Nephron progenitor cell (in vitro differentiated cells): ENCODE measurements at regions not wholly inside any gene's neighbourhood (a gene's known extent, or its start where the extent isn't known, plus 50 kb on each side); places are given as distances from the start of the nearest gene placed in this dataset.
"Not testable (repeated sequence)": the region's sequence is repeated elsewhere in the genome, so short reads cannot be mapped to it uniquely, and the experiment has no call there.

ENCODE experiments used
- DNase-seq: peaks from one replicate; pipeline ENCODE4 v3.0.0; 2021
- H3K27ac Mint-ChIP-seq: 2 replicates; pipeline ENCODE4 v1.8.0; 2021; ENCODE audit warnings: mild to moderate bottlenecking, moderate library complexity, mixed read lengths
- H3K27me3 Mint-ChIP-seq: 2 replicates; pipeline ENCODE4 v1.8.0; 2021; ENCODE audit warnings: mild to moderate bottlenecking, low read depth, mixed read lengths; ENCODE audit not compliant: poor library complexity
- H3K36me3 Mint-ChIP-seq: 2 replicates; pipeline ENCODE4 v1.8.0; 2021; ENCODE audit warnings: low read depth, mixed read lengths
- H3K4me1 Mint-ChIP-seq: 2 replicates; pipeline ENCODE4 v1.8.0; 2021; ENCODE audit warnings: mixed read lengths
- H3K4me3 Mint-ChIP-seq: 2 replicates; pipeline ENCODE4 v1.8.0; 2021; ENCODE audit warnings: mild to moderate bottlenecking, moderate library complexity, mixed read lengths
- H3K9me3 Mint-ChIP-seq: 2 replicates; pipeline ENCODE4 v1.8.0; 2021; ENCODE audit warnings: mild to moderate bottlenecking, moderate library complexity, mixed read lengths
- TF ChIP-seq, protein P1 (sequence below): fragments of 200-600 bp; sonication (generic); IDR thresholded peaks from 2 replicates; pipeline ENCODE4 v1.5.0; 2021; ENCODE audit warnings: antibody characterized with exemption

DNA sequence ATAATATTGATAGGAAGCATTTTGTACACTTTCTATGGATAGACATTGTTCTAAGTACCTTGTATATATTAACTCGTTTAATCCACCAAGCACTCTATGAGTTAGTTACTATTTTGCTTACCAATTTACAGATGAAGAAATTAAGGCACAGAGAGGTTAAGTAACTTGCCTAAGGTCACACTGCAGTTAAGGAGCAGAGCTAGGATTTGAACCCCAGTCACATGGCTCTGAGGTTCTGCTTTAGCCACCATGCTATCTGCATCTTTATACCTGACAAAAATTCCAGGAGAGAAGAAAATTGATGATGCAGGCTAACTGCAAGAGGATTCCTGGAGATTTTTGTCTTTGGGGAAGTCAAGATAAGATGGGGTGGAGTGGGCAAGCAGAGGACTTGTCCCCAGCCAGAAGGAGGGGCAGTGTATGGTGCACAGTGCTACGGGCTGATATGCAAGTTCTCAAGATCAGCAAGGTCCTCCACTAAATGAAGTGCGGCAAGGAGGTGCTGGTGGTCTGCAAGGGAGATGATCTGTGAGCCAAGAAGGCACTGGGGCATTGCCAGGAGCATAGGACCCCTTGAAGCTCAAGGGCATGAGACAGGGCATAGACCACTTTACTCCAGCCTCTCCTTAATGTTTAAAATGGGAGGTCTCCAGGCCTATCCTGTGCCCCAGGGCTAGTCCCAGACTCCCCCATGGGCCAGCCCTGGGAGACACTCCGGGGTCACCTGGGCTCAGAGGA is 430.6 kb downstream of the RPS24 start:
- H3K9me3 Mint-ChIP-seq: peaks cover 12% of the 10 kb centered on the region
- TF ChIP-seq, protein P1, sequence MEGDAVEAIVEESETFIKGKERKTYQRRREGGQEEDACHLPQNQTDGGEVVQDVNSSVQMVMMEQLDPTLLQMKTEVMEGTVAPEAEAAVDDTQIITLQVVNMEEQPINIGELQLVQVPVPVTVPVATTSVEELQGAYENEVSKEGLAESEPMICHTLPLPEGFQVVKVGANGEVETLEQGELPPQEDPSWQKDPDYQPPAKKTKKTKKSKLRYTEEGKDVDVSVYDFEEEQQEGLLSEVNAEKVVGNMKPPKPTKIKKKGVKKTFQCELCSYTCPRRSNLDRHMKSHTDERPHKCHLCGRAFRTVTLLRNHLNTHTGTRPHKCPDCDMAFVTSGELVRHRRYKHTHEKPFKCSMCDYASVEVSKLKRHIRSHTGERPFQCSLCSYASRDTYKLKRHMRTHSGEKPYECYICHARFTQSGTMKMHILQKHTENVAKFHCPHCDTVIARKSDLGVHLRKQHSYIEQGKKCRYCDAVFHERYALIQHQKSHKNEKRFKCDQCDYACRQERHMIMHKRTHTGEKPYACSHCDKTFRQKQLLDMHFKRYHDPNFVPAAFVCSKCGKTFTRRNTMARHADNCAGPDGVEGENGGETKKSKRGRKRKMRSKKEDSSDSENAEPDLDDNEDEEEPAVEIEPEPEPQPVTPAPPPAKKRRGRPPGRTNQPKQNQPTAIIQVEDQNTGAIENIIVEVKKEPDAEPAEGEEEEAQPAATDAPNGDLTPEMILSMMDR: no peak
- no peak overlapping the region for H3K4me3 Mint-ChIP-seq
- peaks cover 5% of the 10 kb centered on the region for H3K36me3 Mint-ChIP-seq
- H3K27me3 Mint-ChIP-seq: peaks cover 6% of the 10 kb centered on the region
- peaks cover 73% of the 10 kb centered on the region for H3K4me1 Mint-ChIP-seq
- no peak for DNase-seq
- H3K27ac Mint-ChIP-seq: peak overlapping the region; percentile 94

DNA sequence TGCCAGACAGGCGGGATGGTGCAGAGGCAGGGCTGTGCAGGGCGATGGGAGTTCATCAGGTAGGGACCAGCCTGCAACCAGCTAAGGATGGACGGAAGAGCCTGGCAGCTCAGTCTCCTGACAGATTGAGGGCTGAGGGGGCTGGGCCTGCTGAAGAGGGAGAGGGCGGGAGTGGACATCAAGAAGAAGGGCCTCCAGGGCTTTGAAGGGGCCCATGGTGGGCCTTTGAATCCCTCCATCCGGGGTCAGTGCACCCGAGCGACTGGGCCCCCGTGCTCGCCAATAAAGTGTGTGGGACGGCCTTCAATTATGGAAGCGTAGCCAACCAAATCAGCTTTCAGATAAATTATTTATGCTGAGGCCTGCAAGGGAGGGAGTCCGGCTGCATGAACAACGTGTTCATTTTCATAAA is 431.2 kb downstream of the RPS24 start:
- Mint-ChIP-seq H3K27ac (peak overlapping the region; percentile 94), H3K4me1 (peaks cover 70% of the 10 kb centered on the region), H3K4me3 (no peak overlapping the region), H3K27me3 (peaks cover 6% of the 10 kb centered on the region), H3K9me3 (peaks cover 17% of the 10 kb centered on the region), H3K36me3 (peaks cover 9% of the 10 kb centered on the region)
- peak; percentile 37 for DNase-seq
- TF ChIP-seq, protein P1: no peak

- peaks cover 2% of the 10 kb centered on the region for H3K27me3 Mint-ChIP-seq
- H3K9me3 Mint-ChIP-seq: peaks cover 22% of the 10 kb centered on the region
- H3K4me1 Mint-ChIP-seq: peaks cover 64% of the 10 kb centered on the region
- H3K4me3 Mint-ChIP-seq: peak overlapping the region; percentile 48
- DNase-seq: no peak
- TF ChIP-seq, protein P1: no peak
- H3K36me3 Mint-ChIP-seq: peaks cover 10% of the 10 kb centered on the region
- peak overlapping the region; percentile 94 for H3K27ac Mint-ChIP-seq
These were observed 431.8 kb downstream of the RPS24 start for GRCh38 chr10:78465431-78465830.

DNA sequence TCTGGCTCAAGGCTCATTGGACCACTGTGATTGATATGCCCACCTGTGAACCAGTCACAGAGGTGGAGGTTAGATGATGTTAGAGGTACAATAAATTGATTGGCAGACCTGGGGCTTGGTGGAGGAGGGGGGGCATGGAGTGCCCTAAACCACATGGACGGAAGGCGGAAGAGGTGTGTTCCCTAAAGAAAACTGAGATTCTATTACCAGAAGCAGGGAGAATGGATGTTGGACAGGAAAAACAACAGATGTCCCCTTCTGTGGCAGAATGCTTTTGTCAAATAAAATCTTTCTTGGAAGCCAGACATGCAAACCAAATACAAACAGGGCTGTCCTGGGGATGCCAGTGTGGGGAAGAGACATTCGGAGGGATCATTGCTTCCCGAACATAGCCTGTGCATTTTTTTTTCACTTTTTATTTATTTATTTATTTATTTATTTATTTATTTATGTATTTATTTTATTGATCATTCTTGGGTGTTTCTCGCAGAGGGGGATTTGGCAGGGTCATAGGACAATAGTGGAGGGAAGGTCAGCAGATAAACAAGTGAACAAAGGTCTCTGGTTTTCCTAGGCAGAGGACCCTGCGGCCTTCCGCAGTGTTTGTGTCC is 433.9 kb downstream of the RPS24 start:
- Mint-ChIP-seq H3K27ac (no peak overlapping the region), H3K27me3 (peaks cover 2% of the 10 kb centered on the region), H3K4me1 (peaks cover 65% of the 10 kb centered on the region), H3K4me3 (no peak overlapping the region), H3K36me3 (peaks cover 10% of the 10 kb centered on the region), H3K9me3 (peaks cover 22% of the 10 kb centered on the region)
- TF ChIP-seq, protein P1: no peak
- DNase-seq: no peak

DNA sequence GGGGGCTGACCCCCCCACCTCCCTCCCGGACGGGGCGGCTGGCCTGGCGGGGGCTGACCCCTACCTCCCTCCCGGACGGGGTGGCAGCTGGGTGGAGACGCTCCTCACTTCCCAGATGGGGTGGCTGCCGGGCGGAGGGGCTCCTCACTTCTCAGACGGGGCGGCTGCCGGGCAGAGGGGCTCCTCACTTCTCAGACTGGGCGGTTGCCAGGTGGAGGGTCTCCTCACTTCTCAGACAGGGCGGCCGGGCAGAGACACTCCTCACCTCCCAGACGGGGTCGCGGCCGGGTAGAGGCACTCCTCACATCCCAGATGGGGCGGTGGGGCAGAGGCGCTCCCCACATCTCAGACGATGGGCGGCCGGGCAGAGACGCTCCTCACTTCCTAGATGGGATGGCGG is 435.1 kb downstream of the RPS24 start:
- H3K27ac Mint-ChIP-seq, H3K27me3 Mint-ChIP-seq, H3K36me3 Mint-ChIP-seq, H3K4me3 Mint-ChIP-seq, DNase-seq: not testable (repeated sequence)
- H3K4me1 Mint-ChIP-seq: peaks cover 65% of the 10 kb centered on the region
- peaks cover 22% of the 10 kb centered on the region for H3K9me3 Mint-ChIP-seq

DNA sequence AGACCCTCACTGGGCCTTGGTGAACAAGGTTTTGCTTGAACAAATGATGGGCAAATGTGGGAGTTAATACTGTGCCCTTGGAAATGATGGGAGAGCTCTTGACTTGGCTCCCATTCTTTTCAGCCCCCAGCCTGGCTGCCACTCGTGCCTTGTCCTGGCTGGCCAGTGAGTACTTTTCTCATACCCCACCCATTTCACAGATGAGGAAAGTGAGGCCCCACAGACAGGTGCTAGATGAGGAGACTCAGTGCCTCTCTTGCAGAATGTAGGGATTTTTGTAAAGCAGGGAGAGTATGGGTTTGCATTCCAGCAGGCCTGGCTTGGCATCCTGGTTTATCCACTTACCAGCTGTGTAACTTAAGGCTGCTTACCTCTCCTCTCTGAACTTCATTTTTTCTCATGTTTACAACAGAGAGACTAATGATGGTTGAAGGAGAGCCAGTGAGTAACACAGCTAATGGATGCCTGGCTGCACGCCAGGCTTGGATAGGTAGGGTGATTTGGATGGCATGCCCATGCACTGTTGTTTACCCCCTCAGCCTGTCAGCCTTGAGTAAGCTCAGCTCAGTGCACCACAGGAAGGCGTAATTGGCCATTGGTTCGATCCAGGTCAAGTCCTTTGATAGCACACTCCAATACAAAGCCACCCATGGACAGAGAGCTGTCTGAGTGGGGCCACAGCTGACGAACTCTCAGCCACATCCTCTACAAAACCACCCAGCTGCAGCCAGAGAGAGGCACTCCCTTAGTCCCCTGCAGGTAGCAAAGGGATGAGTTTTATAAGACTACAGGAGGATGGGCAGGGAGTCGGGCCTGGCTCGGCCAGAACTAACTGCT is 436.8 kb downstream of the RPS24 start:
- H3K4me3 Mint-ChIP-seq: no peak overlapping the region
- peaks cover 61% of the 10 kb centered on the region for H3K4me1 Mint-ChIP-seq
- TF ChIP-seq, protein P1: no peak
- H3K27me3 Mint-ChIP-seq: no peaks in the 10 kb centered on the region
- peaks cover 22% of the 10 kb centered on the region for H3K9me3 Mint-ChIP-seq
- H3K36me3 Mint-ChIP-seq: peaks cover 10% of the 10 kb centered on the region
- H3K27ac Mint-ChIP-seq: no peak overlapping the region
- no peak for DNase-seq
